ENCODE measurements at regions not wholly inside any gene's neighbourhood (a gene's known extent, or its start where the extent isn't known, plus 50 kb on each side); places are given as distances from the start of the nearest gene placed in this dataset.
A peak's percentile ranks its signal among the peaks of the same experiment; 100 is the strongest.

DNA sequence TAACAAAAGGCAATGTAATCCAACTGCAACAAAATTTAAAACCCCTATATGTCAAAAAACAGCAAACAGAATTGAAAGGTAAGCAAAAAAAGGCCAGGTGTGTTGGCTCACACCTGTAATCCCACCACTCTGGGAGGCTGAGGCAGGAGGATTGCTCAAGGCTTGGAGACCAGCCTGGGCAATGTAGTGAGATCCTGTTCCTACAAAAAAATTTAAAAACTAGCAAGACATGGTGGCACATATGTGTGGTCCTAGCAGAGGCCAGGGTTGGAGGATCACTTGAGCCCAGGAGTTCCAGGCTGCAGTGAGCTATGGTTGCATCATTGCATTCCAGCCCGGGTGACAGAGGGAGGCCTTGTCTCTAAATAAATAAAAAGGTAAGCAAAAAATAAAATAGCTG lies 212.1 kb upstream of the KLF14 start:
- POLR2A ChIA-PET (ENCODE audit: low non-redundant PET), result interaction anchor here (0.6 to 0.8 kb wide), 2 partner anchors 8 to 49 kb away, joined by 3 read pairs; no protein-coding TSS in a partner anchor

DNA sequence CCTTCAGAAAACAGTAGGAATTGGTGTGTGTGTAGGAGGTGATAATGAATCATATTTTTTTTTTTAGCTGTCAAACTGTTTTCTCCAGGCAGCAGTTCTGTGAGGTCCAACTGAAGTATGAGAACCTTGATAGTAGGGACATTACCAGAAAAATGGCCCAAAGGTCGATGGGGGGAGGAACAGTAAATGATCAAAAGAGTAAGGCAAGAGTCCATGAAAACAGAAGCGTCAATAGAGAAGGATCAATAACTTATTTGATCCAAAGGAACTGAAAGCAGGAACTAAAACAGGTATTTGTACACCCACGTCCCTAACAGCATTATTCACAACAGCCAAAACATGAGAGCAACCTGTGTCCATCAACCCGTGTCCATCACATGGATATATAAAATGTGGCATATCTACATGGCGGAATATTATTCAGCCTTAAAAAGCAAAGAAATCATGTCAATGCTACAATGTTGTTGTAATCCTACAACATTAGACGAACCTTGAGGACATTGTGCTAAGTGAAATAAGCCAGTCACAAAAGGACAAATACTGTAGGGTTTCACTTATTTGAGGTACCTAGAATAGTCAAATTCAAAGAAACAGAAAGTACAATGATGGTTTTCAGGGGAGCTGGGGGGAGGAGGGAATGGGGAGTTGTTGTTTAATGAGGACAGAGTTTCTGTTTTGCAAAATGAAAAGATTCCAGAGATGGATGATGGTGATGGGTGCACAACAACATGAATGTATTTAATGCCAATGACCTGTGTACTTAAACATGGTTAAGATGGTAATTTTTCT lies 214.0 kb upstream of the KLF14 start:
- no peak for TF ChIP-seq EZH2 (IDR thresholded peaks at IDR 0.05; ENCODE audit: borderline replicate concordance, low read depth, low read length, poor library complexity, severe bottlenecking)
- TF ChIP-seq, protein P1, sequence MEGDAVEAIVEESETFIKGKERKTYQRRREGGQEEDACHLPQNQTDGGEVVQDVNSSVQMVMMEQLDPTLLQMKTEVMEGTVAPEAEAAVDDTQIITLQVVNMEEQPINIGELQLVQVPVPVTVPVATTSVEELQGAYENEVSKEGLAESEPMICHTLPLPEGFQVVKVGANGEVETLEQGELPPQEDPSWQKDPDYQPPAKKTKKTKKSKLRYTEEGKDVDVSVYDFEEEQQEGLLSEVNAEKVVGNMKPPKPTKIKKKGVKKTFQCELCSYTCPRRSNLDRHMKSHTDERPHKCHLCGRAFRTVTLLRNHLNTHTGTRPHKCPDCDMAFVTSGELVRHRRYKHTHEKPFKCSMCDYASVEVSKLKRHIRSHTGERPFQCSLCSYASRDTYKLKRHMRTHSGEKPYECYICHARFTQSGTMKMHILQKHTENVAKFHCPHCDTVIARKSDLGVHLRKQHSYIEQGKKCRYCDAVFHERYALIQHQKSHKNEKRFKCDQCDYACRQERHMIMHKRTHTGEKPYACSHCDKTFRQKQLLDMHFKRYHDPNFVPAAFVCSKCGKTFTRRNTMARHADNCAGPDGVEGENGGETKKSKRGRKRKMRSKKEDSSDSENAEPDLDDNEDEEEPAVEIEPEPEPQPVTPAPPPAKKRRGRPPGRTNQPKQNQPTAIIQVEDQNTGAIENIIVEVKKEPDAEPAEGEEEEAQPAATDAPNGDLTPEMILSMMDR (conservative IDR thresholded peaks at IDR 0.05; ENCODE audit: low read depth, low read length), result no peak
- intact Hi-C loops (cut with micrococcal nuclease; ENCODE audit: unreplicated experiment), result no loop called here
- Histone ChIP-seq H3K36me3 (ENCODE audit: insufficient read depth, low read length, poor library complexity, severe bottlenecking) (peaks cover 65% of the 10 kb centered on the region), H3K27ac (ENCODE audit: low read depth, low read length, poor library complexity, severe bottlenecking) (no peak overlapping the region), H3K27me3 (replicated peaks; ENCODE audit: insufficient read depth, low read depth, low read length, poor library complexity) (no peaks in the 10 kb centered on the region), H3K9me3 (ENCODE audit: low read depth, low read length, poor library complexity, severe bottlenecking) (no peaks in the 10 kb centered on the region), H3K4me3 (ENCODE audit: low read depth, low read length, poor library complexity, severe bottlenecking) (no peak overlapping the region), H3K4me1 (ENCODE audit: insufficient read depth, low read length, poor library complexity, severe bottlenecking) (peaks cover 78% of the 10 kb centered on the region)
- BruUV-seq (replicated peaks), result no TSS peak
- DNase-seq (ENCODE audit: low spot score), result no peak
- POLR2A ChIA-PET (ENCODE audit: low non-redundant PET), result no interaction called here
- CTCF ChIA-PET, result no interaction called here

More for the DNA sequence above, 212.1 kb upstream of the KLF14 start:
- CTCF ChIA-PET, result interaction anchor here (1.1 kb wide), 1 partner anchor 14 kb away, joined by 3 read pairs; no protein-coding TSS in a partner anchor
- H3K36me3 ChIP-seq (ENCODE audit: insufficient read depth, low read length, poor library complexity, severe bottlenecking), result peaks cover 64% of the 10 kb centered on the region
- H3K4me1 ChIP-seq (ENCODE audit: insufficient read depth, low read length, poor library complexity, severe bottlenecking), result peaks cover 74% of the 10 kb centered on the region
- peak overlapping the region; percentile 94 for H3K27ac ChIP-seq (ENCODE audit: low read depth, low read length, poor library complexity, severe bottlenecking)
- no peak for DNase-seq (ENCODE audit: low spot score)
- no peaks in the 10 kb centered on the region for H3K9me3 ChIP-seq (ENCODE audit: low read depth, low read length, poor library complexity, severe bottlenecking)
- TF ChIP-seq EZH2 (IDR thresholded peaks at IDR 0.05; ENCODE audit: borderline replicate concordance, low read depth, low read length, poor library complexity, severe bottlenecking), result no peak
- no TSS peak for BruUV-seq (replicated peaks)
- no peak overlapping the region for H3K4me3 ChIP-seq (ENCODE audit: low read depth, low read length, poor library complexity, severe bottlenecking)
- intact Hi-C loops (cut with micrococcal nuclease; ENCODE audit: unreplicated experiment), result no loop called here
- H3K27me3 ChIP-seq (replicated peaks; ENCODE audit: insufficient read depth, low read depth, low read length, poor library complexity), result no peaks in the 10 kb centered on the region

DNA sequence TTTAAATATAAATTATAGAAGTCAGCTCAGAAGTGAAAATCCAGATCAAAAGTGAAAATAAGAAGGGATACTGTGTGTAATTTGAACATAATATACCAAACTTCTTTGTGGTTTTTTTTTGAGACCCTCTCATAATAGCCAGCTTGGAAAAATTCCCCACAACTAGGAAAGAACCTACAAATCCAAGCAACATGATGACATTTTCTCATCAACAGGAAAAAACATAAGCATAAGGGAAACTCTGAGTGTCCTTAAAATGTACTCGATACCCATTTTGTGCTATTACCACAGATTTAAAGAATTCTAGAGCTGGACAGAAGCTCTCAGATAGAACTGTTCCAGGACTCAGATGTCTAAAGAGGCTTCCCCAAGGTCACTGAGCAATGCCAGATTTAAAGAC lies 214.8 kb upstream of the KLF14 start:
- BruUV-seq (replicated peaks), result no TSS peak
- intact Hi-C loops (cut with micrococcal nuclease; ENCODE audit: unreplicated experiment), result no loop called here
- Histone ChIP-seq H3K27me3 (replicated peaks; ENCODE audit: insufficient read depth, low read depth, low read length, poor library complexity) (no peaks in the 10 kb centered on the region), H3K9me3 (ENCODE audit: low read depth, low read length, poor library complexity, severe bottlenecking) (no peaks in the 10 kb centered on the region), H3K36me3 (ENCODE audit: insufficient read depth, low read length, poor library complexity, severe bottlenecking) (peaks cover 71% of the 10 kb centered on the region), H3K4me3 (ENCODE audit: low read depth, low read length, poor library complexity, severe bottlenecking) (no peak overlapping the region), H3K27ac (ENCODE audit: low read depth, low read length, poor library complexity, severe bottlenecking) (no peak overlapping the region), H3K4me1 (ENCODE audit: insufficient read depth, low read length, poor library complexity, severe bottlenecking) (peaks cover 81% of the 10 kb centered on the region)
- no peak for DNase-seq (ENCODE audit: low spot score)
- ChIA-PET CTCF (no interaction called here), POLR2A (ENCODE audit: low non-redundant PET) (interaction anchor here (0.8 kb wide), 1 partner anchor 717 kb away, joined by 5 read pairs; no protein-coding TSS in a partner anchor)
- no peak for TF ChIP-seq EZH2 (IDR thresholded peaks at IDR 0.05; ENCODE audit: borderline replicate concordance, low read depth, low read length, poor library complexity, severe bottlenecking)
- TF ChIP-seq, protein P1 (conservative IDR thresholded peaks at IDR 0.05; ENCODE audit: low read depth, low read length), result no peak

All from A673 (cell line).